ENCODE measurements at regions not wholly inside any gene's neighbourhood (a gene's known extent, or its start where the extent isn't known, plus 50 kb on each side); places are given as distances from the start of the nearest gene placed in this dataset.

GRCh38 chr9:89773170-89773569, 168.4 kb downstream of the GADD45G start:
- ATAC-seq (no peak), DNase-seq (ENCODE audit: missing footprints) (no peak)
- intact Hi-C loops (cut with DNase I) = no loop called here

GRCh38 chr9:89774858-89775370, 170.1 kb downstream of the GADD45G start:
- no peak for DNase-seq (ENCODE audit: missing footprints)
- no peak for ATAC-seq
- intact Hi-C loops (cut with DNase I) = no loop called here

DNA sequence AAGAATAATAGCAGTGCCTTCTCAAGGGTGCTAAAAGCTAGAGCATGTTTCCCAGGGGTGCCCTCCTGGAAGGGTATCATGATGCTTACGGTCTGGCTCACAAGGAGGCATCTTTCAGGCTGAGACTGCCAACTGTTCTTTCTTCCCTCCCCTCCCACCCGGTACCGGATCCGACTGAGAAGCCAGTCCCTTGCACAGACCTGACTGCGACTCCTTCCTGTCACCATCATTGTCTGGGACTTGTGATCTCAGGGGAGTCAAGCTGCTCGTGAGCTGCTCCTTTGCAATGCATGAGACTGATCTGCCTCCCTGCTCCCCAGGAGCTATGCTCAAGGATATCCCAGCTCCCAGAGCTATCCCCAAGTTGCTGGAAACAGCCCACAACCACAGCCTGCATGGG, 170.8 kb downstream of the GADD45G start:
- intact Hi-C loops (cut with DNase I) = no loop called here
- DNase-seq (ENCODE audit: missing footprints) (no peak), ATAC-seq (no peak)

GRCh38 chr9:89776795-89777525, 172.1 kb downstream of the GADD45G start:
- no peak for DNase-seq (ENCODE audit: missing footprints)
- intact Hi-C loops (cut with DNase I) = no loop called here
- ATAC-seq = no peak

DNA sequence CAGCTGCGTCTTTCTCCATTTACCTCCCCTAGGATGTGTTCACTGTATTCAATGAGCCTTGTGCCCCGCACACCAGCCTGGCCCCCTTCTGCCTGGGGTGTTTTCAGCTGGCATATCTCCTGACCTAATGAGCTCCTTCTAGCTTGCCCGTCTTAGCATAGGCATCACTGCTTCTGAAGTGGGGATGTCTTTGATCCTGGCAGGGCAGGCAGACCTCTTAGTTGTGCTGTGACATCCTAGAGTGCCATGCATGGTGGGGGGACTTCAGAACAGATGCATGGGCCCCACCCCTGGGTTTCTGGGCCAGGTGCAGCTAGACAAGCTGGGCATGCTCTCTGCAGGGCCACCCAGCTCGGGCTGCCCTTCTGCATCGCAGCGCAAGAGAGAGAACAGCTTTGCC, 172.7 kb downstream of the GADD45G start:
- peak; percentile 9 for ATAC-seq
- intact Hi-C loops (cut with DNase I) = no loop called here
- DNase-seq (ENCODE audit: missing footprints) = no peak

DNA sequence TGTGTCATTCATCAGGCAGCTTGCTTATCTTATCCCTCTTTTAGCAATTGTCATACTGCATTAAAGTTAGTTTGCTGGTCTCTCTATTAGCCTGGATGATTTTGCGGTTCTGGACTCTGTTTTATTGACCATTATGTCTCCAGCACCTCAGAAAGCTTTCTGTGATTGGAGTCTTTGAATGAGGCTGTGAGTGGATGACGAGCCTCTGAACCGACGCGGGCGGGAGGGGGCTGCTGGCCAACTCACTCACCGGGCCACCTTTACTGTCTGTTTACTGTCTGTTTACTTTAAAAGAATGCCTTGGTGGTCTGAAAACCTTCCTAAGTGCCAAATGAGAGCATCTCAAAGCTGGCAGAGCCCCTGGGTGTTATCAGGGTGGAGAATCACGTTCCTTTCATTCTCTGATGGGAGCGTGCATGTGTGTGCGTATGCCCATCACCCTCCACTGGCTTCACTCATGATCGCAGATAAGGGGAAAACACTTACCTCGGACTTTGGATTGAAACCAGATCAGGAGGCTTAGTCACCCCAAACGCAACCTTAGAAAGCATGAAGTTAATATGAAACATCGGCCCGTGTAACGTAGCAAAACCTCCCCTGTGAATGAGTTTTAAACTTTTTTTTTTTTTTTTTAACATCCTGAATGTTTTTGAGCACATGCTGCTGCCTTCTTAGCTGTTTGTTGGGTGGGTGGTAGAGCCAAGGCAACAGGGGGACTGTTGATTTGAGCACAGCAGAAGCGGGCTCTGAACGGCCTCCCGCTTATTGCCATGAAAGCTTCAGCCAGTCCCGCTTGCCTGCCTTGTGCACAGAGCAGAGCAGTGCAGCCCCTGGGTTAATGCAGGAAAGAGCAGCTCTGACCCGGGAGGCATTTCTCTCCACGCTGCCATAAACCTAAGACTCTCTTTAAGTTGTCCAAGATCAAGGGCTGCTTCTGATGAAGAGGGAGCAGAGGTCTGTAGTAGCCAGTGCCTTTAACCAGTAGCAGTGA, 173.6 kb downstream of the GADD45G start:
- intact Hi-C loops (cut with DNase I) = no loop called here
- no peak for ATAC-seq
- DNase-seq (ENCODE audit: missing footprints) = no peak

GRCh38 chr9:89779405-89780203, 174.8 kb downstream of the GADD45G start:
- intact Hi-C loops (cut with DNase I) = no loop called here
- ATAC-seq (no peak), DNase-seq (ENCODE audit: missing footprints) (no peak)

GRCh38 chr9:89780959-89781358, 176.1 kb downstream of the GADD45G start:
- DNase-seq (ENCODE audit: missing footprints) (no peak), ATAC-seq (no peak)
- intact Hi-C loops (cut with DNase I) = no loop called here

DNA sequence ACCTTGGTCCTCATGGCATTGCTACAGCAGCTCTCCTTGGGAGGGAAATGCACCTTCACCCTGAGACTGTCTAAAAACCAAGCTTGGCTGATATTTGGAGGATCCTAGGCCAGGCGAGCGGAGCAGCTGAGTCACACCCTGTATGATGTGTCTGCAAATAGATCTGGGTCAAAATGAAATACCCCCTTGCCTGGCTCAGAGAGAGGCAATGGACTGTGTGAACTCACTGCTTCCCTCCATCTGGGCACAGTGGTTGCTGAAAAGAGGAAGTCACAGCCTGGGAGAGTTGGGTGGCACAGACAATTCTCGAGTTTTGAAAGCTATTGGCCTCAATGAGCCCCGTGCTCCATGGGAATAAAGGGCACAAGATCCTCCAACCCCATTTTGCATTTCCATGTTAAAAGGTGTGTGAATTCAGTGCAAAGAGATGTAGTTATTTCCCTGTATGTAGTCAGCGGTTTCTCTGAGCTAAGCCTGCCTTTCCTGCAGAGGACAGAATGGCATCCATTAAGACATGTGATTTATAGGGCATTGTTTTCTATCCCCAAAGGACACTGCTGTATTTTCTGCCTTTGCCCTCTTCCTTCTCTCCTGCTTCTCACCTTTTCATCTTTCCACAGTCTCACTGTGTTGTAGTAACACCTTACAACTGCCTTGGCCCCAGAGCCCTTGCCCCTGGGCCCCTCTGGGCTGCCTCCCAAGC, 177.2 kb downstream of the GADD45G start:
- DNase-seq (ENCODE audit: missing footprints) (no peak), ATAC-seq (peak; percentile 17)
- intact Hi-C loops (cut with DNase I) = no loop called here

- intact Hi-C loops (cut with DNase I) = no loop called here
- ATAC-seq (peak; percentile 64), DNase-seq (ENCODE audit: missing footprints) (no peak)
These were observed 181.8 kb downstream of the GADD45G start for GRCh38 chr9:89786655-89787054.

DNA sequence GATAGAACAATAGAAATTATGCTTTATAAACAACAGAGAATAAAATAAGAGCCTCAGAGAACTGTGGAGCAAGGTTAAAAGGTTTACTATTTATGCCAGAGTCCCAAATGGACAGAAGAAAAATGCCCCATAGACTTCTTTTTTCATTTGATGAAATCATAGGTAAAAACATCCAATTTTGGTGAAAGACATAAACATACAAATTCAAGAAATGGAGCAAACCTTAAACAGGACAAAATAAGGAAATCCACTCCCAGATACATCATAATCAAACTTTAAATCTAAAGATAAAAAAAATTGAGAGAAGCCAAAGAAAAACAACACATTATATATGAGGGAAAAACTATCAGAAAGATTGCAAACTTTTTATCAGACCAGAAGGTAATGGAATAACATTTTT, 182.8 kb downstream of the GADD45G start:
- ATAC-seq (no peak), DNase-seq (ENCODE audit: missing footprints) (no peak)
- intact Hi-C loops (cut with DNase I) = no loop called here

GRCh38 chr9:89788434-89788833, 183.6 kb downstream of the GADD45G start:
- no peak for ATAC-seq
- DNase-seq (ENCODE audit: missing footprints) = no peak
- intact Hi-C loops (cut with DNase I) = no loop called here

- ATAC-seq (no peak), DNase-seq (ENCODE audit: missing footprints) (no peak)
- intact Hi-C loops (cut with DNase I) = no loop called here
These were observed 185.2 kb downstream of the GADD45G start for GRCh38 chr9:89789922-89790510.

DNA sequence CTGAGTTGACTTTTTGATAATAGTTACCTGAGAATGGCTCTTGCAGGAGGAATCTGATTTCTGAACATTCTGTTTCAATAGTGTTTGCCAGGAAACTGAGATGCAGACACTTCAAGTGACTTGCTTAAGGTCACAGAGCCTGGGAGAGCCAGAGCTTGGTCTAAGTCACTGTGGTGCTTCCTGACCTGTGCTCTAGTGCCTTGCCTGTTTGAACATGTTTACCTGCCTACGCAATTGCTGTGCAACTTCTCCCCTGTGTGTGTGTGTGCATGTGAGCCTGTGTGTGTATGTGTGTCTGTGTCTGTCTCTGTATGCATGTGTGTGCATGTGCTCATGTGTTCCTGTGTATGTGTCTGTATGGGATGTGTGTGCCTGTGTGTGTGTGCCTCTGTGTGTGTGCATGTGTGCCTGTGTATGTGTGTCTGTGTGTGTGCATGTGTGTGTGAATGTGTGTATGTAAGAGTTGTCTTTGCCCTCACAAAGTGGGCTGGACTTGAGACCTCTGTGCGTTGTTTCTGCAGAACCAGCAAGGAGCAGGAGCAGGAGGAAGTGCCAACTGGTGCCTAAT, 185.8 kb downstream of the GADD45G start:
- ATAC-seq = no peak
- no peak for DNase-seq (ENCODE audit: missing footprints)

DNA sequence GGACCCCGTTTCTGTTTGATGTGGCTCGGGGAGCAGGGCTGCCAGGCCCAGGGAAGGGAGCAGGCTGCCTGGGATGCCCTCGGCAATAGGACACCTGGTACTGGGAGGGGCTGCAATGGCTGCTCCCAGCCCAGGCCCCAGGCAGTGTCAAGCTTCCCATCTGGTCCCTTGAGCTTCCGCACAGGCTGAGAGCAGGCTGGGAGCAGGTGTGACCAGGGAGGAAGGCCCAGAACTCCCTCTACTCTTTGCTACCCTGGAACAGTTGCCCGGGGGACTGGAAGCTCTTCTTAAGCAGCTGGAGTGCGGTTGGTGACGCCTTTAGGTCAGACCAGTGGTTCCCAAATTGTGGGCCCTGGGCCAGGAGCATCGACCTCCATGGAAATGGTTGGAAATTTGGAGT, 186.9 kb downstream of the GADD45G start:
- intact Hi-C loops (cut with DNase I) = no loop called here
- DNase-seq (ENCODE audit: missing footprints) (no peak), ATAC-seq (no peak)

More for the DNA sequence above, 185.8 kb downstream of the GADD45G start:
- intact Hi-C loops (cut with DNase I) = no loop called here

DNA sequence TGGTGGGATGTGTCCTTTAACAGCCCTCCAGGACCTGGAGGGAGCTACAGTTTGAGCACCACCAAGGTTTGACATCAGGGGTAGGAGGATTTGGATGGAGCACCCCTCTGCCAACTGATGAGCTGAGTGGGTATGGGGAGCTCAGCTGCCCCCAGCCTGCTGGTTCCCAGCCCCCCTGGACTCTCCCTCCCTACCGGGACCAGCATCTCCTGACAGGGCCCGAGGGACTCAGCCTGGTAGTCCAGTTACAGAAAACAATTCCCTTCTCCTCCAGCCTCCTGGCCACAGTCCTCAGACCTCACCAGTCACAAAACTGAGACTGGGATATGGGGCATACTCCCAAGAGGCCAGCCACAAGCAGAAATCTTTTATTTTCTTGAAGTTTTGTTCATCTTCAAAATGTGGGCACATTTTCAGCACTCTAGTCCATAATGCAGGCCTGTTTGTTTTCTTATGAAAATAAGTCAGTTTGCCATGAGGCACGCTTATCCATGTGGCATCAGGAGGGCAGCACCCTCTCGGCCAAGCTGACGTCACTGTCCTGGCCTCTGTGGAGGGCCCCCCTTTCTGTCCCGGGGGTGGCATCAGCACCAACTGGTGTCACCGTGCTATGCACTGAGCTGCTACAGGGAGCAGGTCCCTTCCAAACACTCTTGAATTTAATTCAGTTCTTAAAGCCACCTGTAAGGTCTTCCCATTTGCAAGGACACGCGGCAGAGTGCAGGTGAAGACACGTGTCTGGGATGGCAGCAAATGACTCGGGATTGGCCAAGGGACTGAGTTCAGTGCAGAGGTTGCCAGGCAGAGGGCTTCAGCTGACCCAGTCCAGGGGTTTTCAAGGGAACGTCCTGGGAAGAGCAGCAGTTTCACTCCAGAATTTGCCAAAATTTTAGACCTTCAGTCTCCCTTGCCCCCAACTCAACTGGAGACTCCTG, 187.6 kb downstream of the GADD45G start:
- ATAC-seq (no peak), DNase-seq (ENCODE audit: missing footprints) (no peak)
- intact Hi-C loops (cut with DNase I) = no loop called here

- intact Hi-C loops (cut with DNase I) = no loop called here
- ATAC-seq = no peak
- no peak for DNase-seq (ENCODE audit: missing footprints)
These were observed 188.3 kb downstream of the GADD45G start for GRCh38 chr9:89793124-89793495.
